Activated T-helper 1 cell treated with anti-CD3 and anti-CD28 coated beads, Interleukin-2, amount 50 U/mL, for 16 hours (primary cell): ENCODE measurements at regions not wholly inside any gene's neighbourhood (a gene's known extent, or its start where the extent isn't known, plus 50 kb on each side); places are given as distances from the start of the nearest gene placed in this dataset.
"Not testable (repeated sequence)": the region's sequence is repeated elsewhere in the genome, so short reads cannot be mapped to it uniquely, and the experiment has no call there.

Experiments used
- DNase-seq, 2 donors: peaks; one replicate each; pipeline ENCODE4 v3.0.0-alpha.2; 2020; ENCODE audit warnings: low read depth in 1 of 2, low spot score in 1 of 2

- DNase-seq, result no peak
Measured at GRCh38 chr2:81542119-81542518, 1237.6 kb upstream of the LRRTM1 start.

GRCh38 chr2:81529944-81530343 is 1225.4 kb upstream of the LRRTM1 start:
- no peak for DNase-seq

DNA sequence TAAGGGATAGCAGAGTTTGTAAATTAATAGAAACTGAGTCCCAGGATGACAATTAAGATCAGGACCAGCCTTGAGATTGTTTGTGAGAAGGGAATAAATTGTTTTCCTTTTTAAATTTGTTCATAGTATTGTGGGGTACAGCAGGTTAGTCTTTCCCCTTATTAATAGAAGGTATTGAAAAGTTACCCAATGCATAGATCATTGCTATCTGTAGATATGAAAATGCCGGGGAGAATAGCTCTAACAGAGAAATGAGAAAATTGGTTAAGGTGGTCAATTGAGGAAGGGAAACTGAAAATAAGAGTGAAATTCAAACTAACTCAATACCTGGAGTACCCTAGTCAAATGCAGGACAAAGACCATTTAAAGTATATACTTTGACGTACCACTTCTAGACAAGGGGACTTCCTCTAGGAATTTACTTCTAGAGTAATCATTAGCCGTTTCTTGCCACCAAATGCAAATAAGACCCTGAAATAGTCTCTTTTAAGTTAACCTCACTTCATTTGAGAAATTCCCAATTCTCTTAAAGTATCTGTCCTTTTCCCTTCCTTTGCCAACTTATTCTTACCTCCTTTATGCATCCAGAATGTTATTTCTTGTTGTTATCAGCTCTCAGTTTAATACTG is 1224.4 kb upstream of the LRRTM1 start:
- DNase-seq, result no peak

DNA sequence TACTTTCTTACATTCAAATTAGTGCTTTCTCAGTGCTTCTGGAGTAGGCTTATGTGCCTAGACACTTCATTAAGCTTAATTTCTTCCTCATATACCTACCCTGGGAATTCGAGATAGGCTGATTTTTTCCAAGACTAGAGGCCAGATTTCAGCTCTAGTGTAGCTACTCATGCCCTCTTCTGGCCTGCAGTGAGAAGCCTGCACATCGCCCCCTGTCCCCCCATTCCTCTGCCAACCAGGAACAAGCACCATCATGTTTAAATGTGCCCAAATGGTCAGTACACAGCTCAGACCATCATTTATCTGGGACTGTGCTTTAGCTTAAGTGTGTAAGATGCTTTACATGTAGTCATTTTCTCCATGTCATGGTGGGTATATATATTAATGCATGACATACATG is 1218.8 kb upstream of the LRRTM1 start:
- no peak for DNase-seq

GRCh38 chr2:81513328-81513727 is 1208.8 kb upstream of the LRRTM1 start:
- no peak for DNase-seq

DNA sequence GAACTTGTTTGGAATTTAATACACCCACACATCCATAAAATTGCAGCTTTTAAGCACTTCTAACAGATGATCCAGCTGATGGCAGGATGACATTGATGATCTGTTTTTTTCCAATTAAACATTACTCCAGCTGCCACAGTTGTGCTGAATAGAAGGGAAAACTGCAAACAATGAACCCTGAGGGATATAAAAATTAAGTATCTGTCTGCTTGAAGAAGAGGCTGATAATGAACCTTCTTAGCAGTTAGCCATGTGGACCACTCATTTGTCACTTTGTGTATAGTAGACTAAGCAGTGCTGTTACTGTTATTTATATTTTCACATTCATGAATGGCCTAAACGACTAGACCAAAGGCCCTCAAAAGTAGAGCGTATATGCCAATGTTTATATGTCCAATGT is 1201.0 kb upstream of the LRRTM1 start:
- no peak for DNase-seq

- no peak for DNase-seq
Measured at GRCh38 chr2:81495556-81495955, 1191.0 kb upstream of the LRRTM1 start.

DNA sequence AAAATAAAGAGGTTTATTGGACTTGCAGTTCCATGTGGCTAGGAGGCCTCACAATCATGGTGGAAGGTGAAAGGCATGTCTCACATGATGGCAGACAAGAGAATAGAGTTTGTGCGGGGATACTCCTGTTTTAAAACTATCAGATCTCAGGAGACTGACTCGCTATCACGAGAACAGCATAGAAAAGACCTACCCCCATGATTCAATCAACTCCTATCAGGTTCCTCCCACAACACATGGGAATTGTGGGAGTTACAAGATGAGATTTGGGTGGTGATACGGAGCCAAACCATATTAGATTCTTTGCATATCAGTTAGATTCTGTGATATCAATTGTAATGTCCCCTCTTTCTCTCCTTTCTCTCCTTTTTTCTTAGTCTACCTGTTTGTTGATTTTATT is 1178.7 kb upstream of the LRRTM1 start:
- DNase-seq, result no peak

GRCh38 chr2:81481994-81482368 is 1177.4 kb upstream of the LRRTM1 start:
- DNase-seq, result no peak

DNA sequence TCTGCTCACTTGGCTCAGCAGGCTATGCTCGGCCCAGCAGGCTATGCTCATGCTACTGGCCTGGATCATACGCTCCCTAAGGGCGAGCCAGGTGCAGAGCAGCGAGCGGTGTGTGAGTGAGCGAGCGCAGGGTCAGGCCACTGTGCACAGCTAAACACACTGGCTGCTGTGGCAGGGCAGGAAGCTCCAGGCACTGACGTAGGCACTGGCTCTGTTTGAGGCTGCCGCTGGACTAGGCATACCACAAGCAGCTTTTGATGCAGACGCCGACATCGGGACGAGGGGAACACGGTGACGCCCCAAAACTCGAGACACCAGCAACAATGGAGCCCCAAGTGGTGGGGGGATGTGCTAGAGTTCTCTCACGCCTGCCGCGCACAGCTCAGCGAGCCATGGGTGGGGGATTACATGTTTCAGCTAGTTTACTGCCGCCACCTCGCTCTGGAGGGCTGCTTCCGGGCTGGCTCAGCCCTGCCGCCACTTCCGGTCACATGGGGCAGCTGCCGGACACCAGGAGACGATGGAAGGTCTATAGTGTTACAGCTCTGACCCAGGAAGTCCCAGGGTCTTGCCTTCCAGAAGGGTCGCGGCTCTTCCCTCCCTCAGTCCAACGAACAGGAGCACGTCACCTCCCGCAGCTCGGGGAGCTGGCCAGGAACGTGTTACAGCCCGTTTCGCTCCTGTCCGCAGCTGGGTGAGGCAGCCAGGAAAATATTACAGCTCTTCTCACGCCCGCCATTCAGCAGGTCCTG is 1176.9 kb upstream of the LRRTM1 start:
- no peak for DNase-seq

DNA sequence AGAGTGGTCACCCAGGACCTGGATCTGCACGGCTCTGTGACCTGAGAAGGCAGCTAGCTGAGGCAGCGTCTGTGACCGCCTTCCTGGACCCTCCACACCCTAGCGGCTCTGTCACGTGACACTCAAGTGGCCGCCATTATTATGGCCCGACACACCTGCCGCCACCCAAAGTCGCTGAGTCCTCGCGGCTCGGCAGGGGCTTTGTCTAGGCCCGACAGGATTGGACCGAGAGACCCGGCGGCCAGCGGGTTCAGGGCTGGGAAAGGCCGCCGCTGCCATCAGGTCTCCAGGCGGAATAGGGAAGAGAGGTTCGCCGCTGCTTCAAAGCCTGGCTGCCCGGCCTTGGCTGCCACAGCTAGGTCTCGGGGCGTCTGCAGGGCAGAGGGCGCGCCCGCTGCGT is 1162.5 kb upstream of the LRRTM1 start:
- DNase-seq, result no peak

DNA sequence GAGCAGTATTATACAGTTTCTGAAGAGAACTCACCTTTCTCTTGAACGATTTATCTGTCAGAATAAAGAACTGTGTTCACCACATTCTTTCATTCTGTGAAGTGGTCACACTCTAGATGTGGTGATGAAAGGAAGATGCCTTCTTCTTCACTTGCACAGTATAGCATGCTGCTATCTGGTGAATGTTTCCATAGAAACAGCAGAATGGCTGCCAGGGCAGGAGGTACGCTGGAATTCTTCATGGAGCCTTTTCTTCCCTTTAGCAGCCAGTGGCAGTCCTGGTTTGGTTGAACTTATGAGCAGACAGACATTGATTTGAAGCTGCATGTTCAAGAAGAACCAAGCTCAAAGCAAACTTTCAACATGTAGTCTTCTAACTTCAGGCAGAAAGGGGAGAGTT is 1157.9 kb upstream of the LRRTM1 start:
- DNase-seq, result no peak

DNA sequence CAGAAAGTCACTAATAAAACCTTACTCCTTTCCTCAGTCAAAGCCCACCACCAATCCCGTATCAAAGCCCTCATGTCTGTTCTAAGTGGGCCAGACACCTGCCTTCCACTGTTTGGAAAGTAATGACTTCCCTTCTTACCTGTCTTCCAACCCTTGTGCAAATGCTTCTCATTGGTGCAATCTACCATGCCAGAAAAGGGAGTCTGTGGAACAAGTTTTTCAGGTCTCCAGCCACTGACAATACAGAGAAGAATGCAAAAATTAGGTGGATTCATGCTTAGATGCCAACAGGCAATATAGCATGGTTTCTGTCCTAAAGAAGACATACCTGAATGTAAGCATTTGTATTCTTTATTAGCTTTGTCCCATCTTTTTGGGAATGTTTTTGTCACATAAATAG is 1140.6 kb upstream of the LRRTM1 start:
- DNase-seq, result no peak

DNA sequence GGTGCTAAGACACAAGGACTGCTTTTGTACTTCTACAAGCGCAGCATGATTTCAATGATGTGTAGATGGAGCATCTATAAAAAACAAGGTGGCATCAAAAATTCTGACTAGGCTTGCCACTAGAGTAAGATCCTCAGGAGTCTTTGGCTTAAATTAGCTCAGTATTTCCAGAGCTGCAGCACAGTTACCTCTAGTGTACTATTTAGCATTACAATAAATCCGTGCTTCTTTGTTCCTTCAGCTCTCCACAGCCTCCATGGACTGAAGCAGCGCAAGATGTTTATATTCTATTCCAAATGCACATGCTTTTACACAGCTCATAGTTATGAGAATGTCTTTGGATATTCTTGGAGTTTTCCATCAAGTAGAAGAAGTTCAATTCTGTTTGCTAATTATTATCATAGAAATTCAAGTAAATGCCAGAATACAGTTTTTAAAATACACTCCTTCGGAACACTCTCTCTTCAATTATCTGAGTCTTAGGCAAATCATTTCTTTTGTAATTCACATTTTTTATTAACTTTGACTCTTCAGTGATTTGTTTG is 1133.0 kb upstream of the LRRTM1 start:
- no peak for DNase-seq

DNA sequence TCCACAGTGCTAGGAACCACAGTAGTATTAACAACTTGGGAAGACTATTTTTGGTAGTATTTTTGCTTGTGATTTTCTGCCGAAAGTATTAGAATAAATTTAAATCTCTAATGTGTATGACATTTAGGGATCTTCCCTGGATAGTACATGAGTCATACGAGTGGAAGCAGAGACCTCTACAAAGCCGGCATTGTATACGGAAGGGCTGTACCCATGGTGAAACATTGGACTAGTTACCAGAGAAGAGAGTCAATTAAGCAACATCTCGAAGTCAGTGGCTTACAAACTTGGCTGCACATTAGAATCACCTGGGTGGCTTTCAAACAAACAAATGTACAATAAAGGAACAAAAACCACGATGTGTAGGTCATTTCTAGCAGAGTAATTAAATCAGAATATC is 1131.7 kb upstream of the LRRTM1 start:
- no peak for DNase-seq

GRCh38 chr2:81412681-81413080 is 1108.1 kb upstream of the LRRTM1 start:
- no peak for DNase-seq

- DNase-seq, result no peak
Measured at GRCh38 chr2:81403508-81403907, 1099.0 kb upstream of the LRRTM1 start.

GRCh38 chr2:81396417-81397019 is 1092.0 kb upstream of the LRRTM1 start:
- DNase-seq, result no peak

GRCh38 chr2:81395746-81396145 is 1091.2 kb upstream of the LRRTM1 start:
- no peak for DNase-seq

- no peak for DNase-seq
Measured at GRCh38 chr2:81389203-81389602, 1084.7 kb upstream of the LRRTM1 start.

GRCh38 chr2:81363800-81364199 is 1059.2 kb upstream of the LRRTM1 start:
- no peak for DNase-seq

DNA sequence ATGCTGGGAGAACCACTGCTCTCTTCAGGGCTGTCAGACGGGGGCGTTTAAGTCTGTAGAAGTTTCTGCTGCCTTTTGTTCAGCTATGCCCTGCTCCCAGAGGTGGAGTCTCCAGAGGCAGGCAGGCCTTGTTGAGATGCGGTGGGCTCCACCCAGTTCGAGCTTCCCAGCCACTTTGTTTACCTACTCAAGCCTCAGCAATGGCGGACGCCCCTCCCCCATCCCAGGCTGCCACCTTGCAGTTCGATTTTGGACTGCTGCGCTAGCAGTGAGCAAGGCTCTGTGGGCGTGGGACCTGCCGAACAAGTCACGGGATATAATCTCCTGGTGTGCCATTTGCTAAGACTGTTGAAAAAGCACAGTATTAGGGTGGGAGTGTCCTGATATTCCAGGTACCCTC is 1057.9 kb upstream of the LRRTM1 start:
- DNase-seq, result not testable (repeated sequence)
